ENCODE measurements at regions not wholly inside any gene's neighbourhood (a gene's known extent, or its start where the extent isn't known, plus 50 kb on each side); places are given as distances from the start of the nearest gene placed in this dataset.
"Not testable (repeated sequence)": the region's sequence is repeated elsewhere in the genome, so short reads cannot be mapped to it uniquely, and the experiment has no call there.

- no peak for DNase-seq
Observed at GRCh38 chr5:167850911-167851310, 440.5 kb upstream of the WWC1 start.

- DNase-seq = no peak
Observed at GRCh38 chr5:167851416-167851815, 440.0 kb upstream of the WWC1 start.

GRCh38 chr5:167852515-167852914 is 438.9 kb upstream of the WWC1 start:
- no peak for DNase-seq

GRCh38 chr5:167853421-167853820 is 438.0 kb upstream of the WWC1 start:
- no peak for DNase-seq

DNA sequence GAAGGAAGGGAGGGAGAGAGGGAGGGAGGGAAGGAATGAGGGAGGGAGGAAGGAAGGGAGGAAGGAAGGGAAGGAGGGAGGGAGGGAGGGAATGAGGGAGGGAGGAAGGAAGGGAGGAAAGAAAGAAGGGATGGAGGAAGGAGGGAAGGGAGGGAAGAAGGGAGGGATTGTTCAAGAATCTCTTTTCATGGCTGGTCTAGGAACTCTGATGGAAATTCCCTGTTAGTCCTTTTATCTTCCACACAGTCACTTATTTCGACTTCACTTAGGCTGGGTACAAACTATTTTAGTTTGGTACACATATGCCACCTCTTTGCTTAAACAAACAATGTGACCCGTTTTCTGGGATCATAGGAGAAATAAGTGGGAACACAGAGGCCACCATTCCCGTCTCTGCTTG is 435.6 kb upstream of the WWC1 start:
- no peak for DNase-seq

DNA sequence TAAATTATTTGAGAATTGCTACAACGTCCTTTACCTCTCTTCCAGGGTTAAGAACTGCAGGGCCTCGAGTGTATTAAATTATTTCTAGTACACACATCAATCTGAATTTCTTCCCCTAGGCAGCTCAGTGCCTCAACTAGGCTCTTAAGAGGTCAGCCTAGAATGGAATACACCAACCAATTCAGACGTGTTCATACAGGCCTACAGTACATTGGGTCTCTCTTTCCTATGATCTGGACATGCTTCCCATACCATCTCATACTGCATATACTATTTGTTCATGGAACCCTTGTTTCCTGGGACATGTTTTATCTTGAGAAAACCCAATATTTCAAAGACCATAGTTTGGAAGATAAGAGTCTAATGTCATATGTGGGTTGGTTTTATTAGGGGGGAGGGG is 434.1 kb upstream of the WWC1 start:
- DNase-seq = no peak

- not testable (repeated sequence) for DNase-seq
Observed at GRCh38 chr5:167858186-167858855, 433.1 kb upstream of the WWC1 start.

GRCh38 chr5:167861129-167861927 is 430.1 kb upstream of the WWC1 start:
- no peak for DNase-seq

- DNase-seq = no peak
Observed at GRCh38 chr5:167861928-167862426, 429.5 kb upstream of the WWC1 start.

- DNase-seq = no peak
Observed at GRCh38 chr5:167863883-167864282, 427.6 kb upstream of the WWC1 start.

DNA sequence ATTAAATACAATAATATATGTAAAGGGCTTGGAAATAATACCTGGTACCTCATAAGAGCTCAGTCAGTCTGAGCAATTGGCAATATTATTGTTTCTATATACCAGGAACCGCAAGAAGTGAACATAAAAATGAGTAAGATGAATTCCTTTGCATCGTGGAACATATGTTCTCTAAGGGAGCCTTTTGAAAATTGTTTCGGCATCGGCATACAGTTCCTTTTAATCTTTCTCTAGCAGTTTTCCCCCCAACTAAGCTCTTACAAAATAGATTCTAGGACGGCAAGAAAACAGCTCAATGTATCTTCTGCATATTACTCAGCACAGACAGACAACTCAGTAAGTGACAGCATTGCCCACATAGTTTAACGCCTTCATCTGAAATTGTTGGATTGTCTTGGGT is 426.6 kb upstream of the WWC1 start:
- no peak for DNase-seq

DNA sequence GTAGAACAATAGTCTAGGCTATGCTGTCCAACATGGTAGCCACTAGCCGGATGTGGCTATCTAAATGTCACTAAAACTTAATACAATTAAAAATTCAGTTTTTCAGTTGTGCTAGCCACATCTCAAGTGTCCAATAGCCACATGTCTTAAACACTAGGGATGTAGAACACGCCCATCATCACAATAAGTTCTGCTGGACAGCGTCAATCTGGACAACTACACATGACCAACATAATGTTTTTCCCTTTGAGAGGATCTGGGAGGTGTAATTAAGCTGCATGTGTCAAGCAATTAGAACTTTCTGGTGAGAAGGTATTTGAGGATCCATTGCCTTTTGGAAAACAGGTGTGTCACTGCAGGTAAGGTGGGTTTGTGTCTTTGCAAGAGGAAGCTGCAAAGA is 424.6 kb upstream of the WWC1 start:
- no peak for DNase-seq

DNA sequence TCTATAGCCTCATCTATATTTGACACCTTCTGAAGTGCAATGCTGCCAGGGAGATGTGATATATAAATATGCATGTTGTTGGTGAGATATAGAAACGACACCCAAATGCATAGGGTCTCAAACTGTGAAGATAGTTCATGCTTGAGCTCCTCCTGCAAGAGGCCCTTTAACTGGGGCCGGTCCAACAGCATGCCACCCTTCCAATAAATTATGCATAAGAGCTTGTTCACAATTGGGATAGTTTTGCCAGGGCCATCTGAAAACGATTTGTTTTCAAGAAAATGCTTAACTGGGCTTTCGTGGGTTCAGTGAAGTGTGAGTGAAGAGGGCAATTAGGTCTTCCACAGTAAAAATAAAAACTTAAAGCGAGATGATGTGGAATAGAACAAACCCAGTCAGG is 424.2 kb upstream of the WWC1 start:
- no peak for DNase-seq

GRCh38 chr5:167869125-167869524 is 422.3 kb upstream of the WWC1 start:
- DNase-seq = no peak

GRCh38 chr5:167870055-167870454 is 421.4 kb upstream of the WWC1 start:
- DNase-seq = no peak

GRCh38 chr5:167871091-167871490 is 420.4 kb upstream of the WWC1 start:
- no peak for DNase-seq

DNA sequence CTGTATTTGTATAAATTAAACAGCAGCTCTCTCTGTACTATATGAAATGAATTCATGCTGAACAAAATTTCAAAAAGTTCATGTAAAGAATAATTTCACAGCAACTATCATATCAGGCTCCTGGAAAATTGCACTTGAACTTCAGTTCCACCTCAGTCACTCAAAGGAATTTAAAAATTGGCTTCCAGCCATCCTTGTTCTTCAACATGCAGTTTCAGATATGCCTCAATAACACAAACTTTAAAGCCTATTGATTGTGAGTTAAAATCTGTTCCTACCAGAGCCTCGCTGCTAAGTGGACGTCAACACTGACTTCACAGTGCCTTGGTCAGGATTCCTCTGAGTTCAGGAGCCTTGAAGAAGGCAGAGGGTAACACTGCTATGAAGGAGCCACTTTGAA is 418.7 kb upstream of the WWC1 start:
- no peak for DNase-seq

- DNase-seq = no peak
Observed at GRCh38 chr5:167877114-167877722, 414.2 kb upstream of the WWC1 start.

GRCh38 chr5:167877924-167878323 is 413.5 kb upstream of the WWC1 start:
- DNase-seq = no peak

- no peak for DNase-seq
Observed at GRCh38 chr5:167880420-167880819, 411.0 kb upstream of the WWC1 start.

- no peak for DNase-seq
Observed at GRCh38 chr5:167881041-167881440, 410.4 kb upstream of the WWC1 start.

- DNase-seq = no peak
Observed at GRCh38 chr5:167886196-167886595, 405.2 kb upstream of the WWC1 start.

GRCh38 chr5:167888393-167888792 is 403.1 kb upstream of the WWC1 start:
- DNase-seq = no peak

GRCh38 chr5:167889276-167889675 is 402.2 kb upstream of the WWC1 start:
- DNase-seq = no peak

All from NCI-H1092 treated with DMSO at 0.1 percent for 48 hours (cell line).